Esophagus muscularis mucosa (tissue), 4 donors: ENCODE measurements at regions not wholly inside any gene's neighbourhood (a gene's known extent, or its start where the extent isn't known, plus 50 kb on each side); places are given as distances from the start of the nearest gene placed in this dataset.

Source experiments
- CTCF ChIP-seq, 3 experiments: fragments of 200-600 bp in 2 of 3; fragments of 450-650 bp in 1 of 3; sonication (generic) in 2 of 3; IDR thresholded peaks; one replicate each; pipeline ENCODE4 v1.5.1; 2017 to 2019; ENCODE audit warnings: antibody characterized with exemption in 3 of 3, mild to moderate bottlenecking in 2 of 3, moderate library complexity in 1 of 3
- EP300 ChIP-seq: sonication (generic); formaldehyde crosslinking; IDR thresholded peaks from one replicate; pipeline ENCODE4 v1.6.1; 2017; ENCODE audit warnings: antibody characterized with exemption
- POLR2A ChIP-seq: fragments of 450-650 bp; IDR thresholded peaks from one replicate; pipeline ENCODE4 v1.6.1; 2017; ENCODE audit warnings: antibody characterized with exemption, moderate library complexity, mild to moderate bottlenecking, low read depth
- POLR2AphosphoS5 ChIP-seq, 2 donors: sonication (generic); formaldehyde crosslinking; IDR thresholded peaks; one replicate each; pipeline ENCODE4 v1.6.1; 2017; ENCODE audit warnings: antibody characterized with exemption in 2 of 2

GRCh38 chr7:152579070-152579469 is 96.9 kb downstream of the XRCC2 start:
- TF ChIP-seq POLR2AphosphoS5 (IDR thresholded peaks at IDR 0.05) (no peak), CTCF (IDR thresholded peaks at IDR 0.05) (no peak), EP300 (no peak), POLR2A (no peak)
